ENCODE measurements at regions not wholly inside any gene's neighbourhood (a gene's known extent, or its start where the extent isn't known, plus 50 kb on each side); places are given as distances from the start of the nearest gene placed in this dataset.

GRCh38 chr19:5218963-5219530 lies 121.6 kb downstream of the PTPRS start:
- Histone ChIP-seq H3K27me3 (ENCODE audit: insufficient read depth, low read depth, low read length) (no peaks in the 10 kb centered on the region), H3K9ac (ENCODE audit: low read length) (no peak overlapping the region), H3K4me2 (ENCODE audit: low read length) (no peak overlapping the region), H3K36me3 (ENCODE audit: insufficient read depth, low read length) (peaks cover 56% of the 10 kb centered on the region), H3K9me3 (ENCODE audit: low read length) (no peaks in the 10 kb centered on the region), H3K9me2 (ENCODE audit: insufficient read depth, low read length) (no peaks in the 10 kb centered on the region), H3K4me3 (ENCODE audit: low read length) (no peak overlapping the region), H2AFZ (ENCODE audit: low read depth, low read length) (no peak overlapping the region), H3K79me2 (replicated peaks; ENCODE audit: insufficient read depth, low read length) (no peaks in the 10 kb centered on the region), H4K20me1 (ENCODE audit: insufficient read depth) (no peaks in the 10 kb centered on the region), H3K27ac (ENCODE audit: low read length) (no peak overlapping the region), H3F3A (ENCODE audit: insufficient read depth, low read length, poor library complexity, severe bottlenecking) (no peaks in the 10 kb centered on the region)
- TF ChIP-seq EZH2 (IDR thresholded peaks at IDR 0.05; ENCODE audit: borderline replicate concordance, insufficient read depth, low read length, poor library complexity, severe bottlenecking) (no peak), EP300 (conservative IDR thresholded peaks at IDR 0.05; ENCODE audit: poor library complexity, severe bottlenecking) (no peak), CTCF (IDR thresholded peaks at IDR 0.05; ENCODE audit: poor library complexity, severe bottlenecking) (no peak), RAD21 (conservative IDR thresholded peaks at IDR 0.05) (no peak), SMC3 (conservative IDR thresholded peaks at IDR 0.05; ENCODE audit: poor library complexity) (no peak), POLR2AphosphoS5 (IDR thresholded peaks at IDR 0.05) (no peak), MXI1 (conservative IDR thresholded peaks at IDR 0.05; ENCODE audit: poor library complexity, severe bottlenecking) (no peak), TAF1 (IDR thresholded peaks at IDR 0.05; ENCODE audit: low read depth) (no peak), REST (IDR thresholded peaks at IDR 0.05; ENCODE audit: borderline replicate concordance) (no peak)

- Histone ChIP-seq H3K4me2 (ENCODE audit: low read length) (no peak overlapping the region), H3K9ac (ENCODE audit: low read length) (no peak overlapping the region), H3K36me3 (ENCODE audit: insufficient read depth, low read length) (peaks cover 62% of the 10 kb centered on the region)
Measured at GRCh38 chr19:5218255-5218855, 122.3 kb downstream of the PTPRS start.

More at GRCh38 chr19:5218255-5218855, 122.3 kb downstream of the PTPRS start:
- Histone ChIP-seq H3K4me3 (ENCODE audit: low read length) (no peak overlapping the region), H3F3A (ENCODE audit: insufficient read depth, low read length, poor library complexity, severe bottlenecking) (no peaks in the 10 kb centered on the region), H3K27ac (ENCODE audit: low read length) (no peak overlapping the region), H2AFZ (ENCODE audit: low read depth, low read length) (no peak overlapping the region), H3K9me3 (ENCODE audit: low read length) (no peaks in the 10 kb centered on the region), H3K27me3 (ENCODE audit: insufficient read depth, low read depth, low read length) (no peaks in the 10 kb centered on the region), H3K9me2 (ENCODE audit: insufficient read depth, low read length) (no peaks in the 10 kb centered on the region), H3K79me2 (replicated peaks; ENCODE audit: insufficient read depth, low read length) (no peaks in the 10 kb centered on the region), H4K20me1 (ENCODE audit: insufficient read depth) (no peaks in the 10 kb centered on the region)
- no peak for TF ChIP-seq REST (IDR thresholded peaks at IDR 0.05; ENCODE audit: borderline replicate concordance)
- no peak for TF ChIP-seq EP300 (conservative IDR thresholded peaks at IDR 0.05; ENCODE audit: poor library complexity, severe bottlenecking)
- TF ChIP-seq RAD21 (conservative IDR thresholded peaks at IDR 0.05), result no peak
- no peak for TF ChIP-seq MXI1 (conservative IDR thresholded peaks at IDR 0.05; ENCODE audit: poor library complexity, severe bottlenecking)
- TF ChIP-seq POLR2AphosphoS5 (IDR thresholded peaks at IDR 0.05), result no peak
- no peak for TF ChIP-seq CTCF (IDR thresholded peaks at IDR 0.05; ENCODE audit: poor library complexity, severe bottlenecking)
- TF ChIP-seq SMC3 (conservative IDR thresholded peaks at IDR 0.05; ENCODE audit: poor library complexity), result no peak
- TF ChIP-seq TAF1 (IDR thresholded peaks at IDR 0.05; ENCODE audit: low read depth), result no peak
- TF ChIP-seq EZH2 (IDR thresholded peaks at IDR 0.05; ENCODE audit: borderline replicate concordance, insufficient read depth, low read length, poor library complexity, severe bottlenecking), result no peak
